ENCODE measurements at regions not wholly inside any gene's neighbourhood (a gene's known extent, or its start where the extent isn't known, plus 50 kb on each side); places are given as distances from the start of the nearest gene placed in this dataset.

DNA sequence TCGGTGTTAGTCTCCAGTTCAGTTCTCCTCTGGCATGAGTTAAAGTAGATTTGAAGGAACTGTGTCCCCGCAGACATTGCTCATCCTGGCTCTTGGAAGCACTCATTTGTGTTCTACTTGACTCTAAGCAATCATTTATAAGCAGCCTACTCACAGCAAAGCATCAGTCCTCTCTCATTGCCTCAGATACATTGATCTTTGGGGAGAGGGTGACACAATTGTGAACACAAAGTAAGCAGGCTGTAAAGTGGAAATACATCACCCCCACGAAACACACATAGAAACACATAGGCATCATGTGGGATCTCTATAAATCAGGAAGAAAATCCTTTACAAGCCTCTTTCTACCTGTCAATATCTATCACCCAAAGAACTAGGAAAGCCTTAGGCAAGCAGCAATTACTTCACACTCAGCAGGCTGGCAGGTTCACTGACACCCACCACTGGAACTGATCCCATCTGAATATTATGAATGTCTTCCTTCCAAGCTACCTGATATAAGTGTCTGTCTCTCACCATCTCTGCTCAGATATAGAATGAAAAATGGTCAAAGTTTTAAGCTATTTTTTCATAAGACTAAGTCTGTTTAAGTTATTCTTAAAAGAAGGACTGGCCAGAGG is 675.8 kb downstream of the HACE1 start:
- TF ChIP-seq POLR2A (IDR thresholded peaks at IDR 0.05) = no peak
- TF ChIP-seq, protein P1, sequence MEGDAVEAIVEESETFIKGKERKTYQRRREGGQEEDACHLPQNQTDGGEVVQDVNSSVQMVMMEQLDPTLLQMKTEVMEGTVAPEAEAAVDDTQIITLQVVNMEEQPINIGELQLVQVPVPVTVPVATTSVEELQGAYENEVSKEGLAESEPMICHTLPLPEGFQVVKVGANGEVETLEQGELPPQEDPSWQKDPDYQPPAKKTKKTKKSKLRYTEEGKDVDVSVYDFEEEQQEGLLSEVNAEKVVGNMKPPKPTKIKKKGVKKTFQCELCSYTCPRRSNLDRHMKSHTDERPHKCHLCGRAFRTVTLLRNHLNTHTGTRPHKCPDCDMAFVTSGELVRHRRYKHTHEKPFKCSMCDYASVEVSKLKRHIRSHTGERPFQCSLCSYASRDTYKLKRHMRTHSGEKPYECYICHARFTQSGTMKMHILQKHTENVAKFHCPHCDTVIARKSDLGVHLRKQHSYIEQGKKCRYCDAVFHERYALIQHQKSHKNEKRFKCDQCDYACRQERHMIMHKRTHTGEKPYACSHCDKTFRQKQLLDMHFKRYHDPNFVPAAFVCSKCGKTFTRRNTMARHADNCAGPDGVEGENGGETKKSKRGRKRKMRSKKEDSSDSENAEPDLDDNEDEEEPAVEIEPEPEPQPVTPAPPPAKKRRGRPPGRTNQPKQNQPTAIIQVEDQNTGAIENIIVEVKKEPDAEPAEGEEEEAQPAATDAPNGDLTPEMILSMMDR (IDR thresholded peaks at IDR 0.05) = no peak
- no peaks in the 10 kb centered on the region for H3K9me3 ChIP-seq (replicated peaks in 1 of 3)
- DNase-seq = no peak
- no peaks in the 10 kb centered on the region for H3K27me3 ChIP-seq
- no peak overlapping the region for H3K27ac ChIP-seq
- no peaks in the 10 kb centered on the region for H3K36me3 ChIP-seq (replicated peaks in 1 of 2)
- H3K4me1 ChIP-seq (replicated peaks in 1 of 2) = no peaks in the 10 kb centered on the region
- intact Hi-C loops (cut with DNase I) = no loop called here
- WGBS, 4 donors = 43 to 63% (median 54%) methylated on average over 3 of the region's 3 CpGs
- no peak overlapping the region for H3K4me3 ChIP-seq

GRCh38 chr6:104182811-104183210 is 676.9 kb downstream of the HACE1 start:
- intact Hi-C loops (cut with DNase I) = no loop called here
- no peak for DNase-seq
- Histone ChIP-seq H3K4me3 (no peak overlapping the region), H3K4me1 (replicated peaks in 1 of 2) (no peaks in the 10 kb centered on the region), H3K36me3 (replicated peaks in 1 of 2) (no peaks in the 10 kb centered on the region), H3K9me3 (replicated peaks in 1 of 3) (no peaks in the 10 kb centered on the region), H3K27ac (no peak overlapping the region), H3K27me3 (no peaks in the 10 kb centered on the region)
- no peak for TF ChIP-seq POLR2A (IDR thresholded peaks at IDR 0.05)
- TF ChIP-seq, protein P1 (IDR thresholded peaks at IDR 0.05) = no peak
- WGBS, 4 donors = 62 to 66% (median 64%) methylated on average over 2 of the region's 2 CpGs

DNA sequence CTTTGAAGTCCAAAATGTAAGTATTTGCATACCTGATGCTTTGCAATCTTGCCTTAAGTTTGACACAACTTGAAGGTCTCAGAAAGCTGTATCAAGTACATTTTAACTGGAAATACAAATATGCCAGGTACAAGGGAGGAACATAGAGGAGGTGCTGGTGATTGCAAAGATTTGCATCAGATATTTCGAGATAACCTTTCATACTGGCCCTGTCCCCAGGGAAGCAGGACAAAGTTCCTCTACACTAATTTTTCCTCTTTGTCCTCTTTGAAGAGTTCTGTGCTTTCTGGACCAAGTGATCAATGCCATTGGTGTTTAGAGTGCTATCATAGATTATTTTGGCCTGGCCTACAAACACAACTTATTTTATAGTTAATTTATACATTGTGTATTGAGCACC is 686.1 kb downstream of the HACE1 start:
- intact Hi-C loops (cut with DNase I) = no loop called here
- 52 to 73% (median 66%) methylated on average over 1 of the region's 1 CpG for WGBS, 4 donors
- H3K4me1 ChIP-seq (replicated peaks in 1 of 2) = no peaks in the 10 kb centered on the region

GRCh38 chr6:104170401-104170800 is 689.3 kb downstream of the HACE1 start:
- intact Hi-C loops (cut with DNase I) = no loop called here
- TF ChIP-seq, protein P1 (IDR thresholded peaks at IDR 0.05) = no peak
- no peak for TF ChIP-seq POLR2A (IDR thresholded peaks at IDR 0.05)
- WGBS, 4 donors = 37 to 40% (median 39%) methylated on average over 2 of the region's 2 CpGs
- DNase-seq = no peak
- H3K4me1 ChIP-seq (replicated peaks in 1 of 2) = no peaks in the 10 kb centered on the region
- no peak overlapping the region for H3K4me3 ChIP-seq
- no peaks in the 10 kb centered on the region for H3K36me3 ChIP-seq (replicated peaks in 1 of 2)
- no peaks in the 10 kb centered on the region for H3K27me3 ChIP-seq
- H3K27ac ChIP-seq = no peak overlapping the region
- no peaks in the 10 kb centered on the region for H3K9me3 ChIP-seq (replicated peaks in 1 of 3)

More for the DNA sequence above, 686.1 kb downstream of the HACE1 start:
- Histone ChIP-seq H3K27ac (no peak overlapping the region), H3K36me3 (replicated peaks in 1 of 2) (no peaks in the 10 kb centered on the region), H3K4me3 (no peak overlapping the region), H3K9me3 (replicated peaks in 1 of 3) (no peaks in the 10 kb centered on the region), H3K27me3 (no peaks in the 10 kb centered on the region)
- no peak for TF ChIP-seq POLR2A (IDR thresholded peaks at IDR 0.05)
- TF ChIP-seq, protein P1 (IDR thresholded peaks at IDR 0.05) = no peak
- no peak for DNase-seq
